ENCODE measurements at regions not wholly inside any gene's neighbourhood (a gene's known extent, or its start where the extent isn't known, plus 50 kb on each side); places are given as distances from the start of the nearest gene placed in this dataset.

GRCh38 chr5:51895834-51896233, 512.6 kb downstream of the ISL1 start:
- ATAC-seq (no peak), DNase-seq (no peak)
- no peak for TF ChIP-seq CTCF (IDR thresholded peaks at IDR 0.05)
- no peaks in the 10 kb centered on the region for H3K27me3 ChIP-seq
- no peaks in the 10 kb centered on the region for H3K36me3 ChIP-seq
- no peak overlapping the region for H3K4me3 ChIP-seq
- intact Hi-C loops (cut with DNase I): no loop called here
- no peak overlapping the region for H3K27ac ChIP-seq
- no peaks in the 10 kb centered on the region for H3K9me3 ChIP-seq
- H3K4me1 ChIP-seq: no peaks in the 10 kb centered on the region

- Histone ChIP-seq H3K27ac (no peak overlapping the region), H3K27me3 (no peaks in the 10 kb centered on the region), H3K4me3 (no peak overlapping the region), H3K4me1 (no peaks in the 10 kb centered on the region), H3K36me3 (no peaks in the 10 kb centered on the region), H3K9me3 (no peaks in the 10 kb centered on the region)
- ATAC-seq: no peak
- intact Hi-C loops (cut with DNase I): no loop called here
- no peak for DNase-seq
- no peak for TF ChIP-seq CTCF (IDR thresholded peaks at IDR 0.05)
Observed at GRCh38 chr5:51902512-51902911, 519.3 kb downstream of the ISL1 start.

- no peak overlapping the region for H3K4me3 ChIP-seq
- DNase-seq: no peak
- no peaks in the 10 kb centered on the region for H3K4me1 ChIP-seq
- H3K9me3 ChIP-seq: no peaks in the 10 kb centered on the region
- H3K36me3 ChIP-seq: no peaks in the 10 kb centered on the region
- ATAC-seq: no peak
- H3K27ac ChIP-seq: no peak overlapping the region
- H3K27me3 ChIP-seq: no peaks in the 10 kb centered on the region
- intact Hi-C loops (cut with DNase I): no loop called here
- TF ChIP-seq CTCF (IDR thresholded peaks at IDR 0.05): no peak
Observed at GRCh38 chr5:51908215-51908614, 525.0 kb downstream of the ISL1 start.

GRCh38 chr5:51944500-51945125, 561.4 kb downstream of the ISL1 start:
- Histone ChIP-seq H3K9me3 (peaks cover 0 to 31% (median 9%) of the 10 kb centered on the region in 11 donors), H3K27ac (no peak overlapping the region), H3K4me1 (no peaks in the 10 kb centered on the region), H3K4me3 (no peak overlapping the region), H3K36me3 (no peaks in the 10 kb centered on the region), H3K27me3 (no peaks in the 10 kb centered on the region)
- no peak for TF ChIP-seq CTCF (IDR thresholded peaks at IDR 0.05)
- ATAC-seq (no peak), DNase-seq (no peak)
- WGBS, 2 donors: 71 to 77% methylated on average over 3 of the region's 3 CpGs
- intact Hi-C loops (cut with DNase I): no loop called here

Data from heart right ventricle (tissue), 16 donors.